CD4-positive, alpha-beta T cell treated with Interleukin-4 for 4 hours (primary cell): ENCODE measurements at regions not wholly inside any gene's neighbourhood (a gene's known extent, or its start where the extent isn't known, plus 50 kb on each side); places are given as distances from the start of the nearest gene placed in this dataset.

Experiments used
- DNase-seq: peaks from one replicate; pipeline ENCODE4 v3.0.0-alpha.2; 2020

- DNase-seq = no peak
These were observed 192.8 kb upstream of the S1PR3 start for GRCh38 chr9:88798476-88798875.

- no peak for DNase-seq
These were observed 191.5 kb upstream of the S1PR3 start for GRCh38 chr9:88799541-88800328.

GRCh38 chr9:88800329-88800682, 191.0 kb upstream of the S1PR3 start:
- DNase-seq = no peak

- no peak for DNase-seq
These were observed 190.0 kb upstream of the S1PR3 start for GRCh38 chr9:88801214-88801796.

- DNase-seq = no peak
These were observed 188.7 kb upstream of the S1PR3 start for GRCh38 chr9:88802533-88802932.

- DNase-seq = no peak
These were observed 187.6 kb upstream of the S1PR3 start for GRCh38 chr9:88803546-88804253.

- DNase-seq = no peak
These were observed 187.0 kb upstream of the S1PR3 start for GRCh38 chr9:88804254-88804596.

GRCh38 chr9:88805217-88805943, 185.9 kb upstream of the S1PR3 start:
- no peak for DNase-seq

GRCh38 chr9:88807426-88807825, 183.8 kb upstream of the S1PR3 start:
- DNase-seq = no peak

- DNase-seq = no peak
These were observed 183.1 kb upstream of the S1PR3 start for GRCh38 chr9:88808019-88808656.

GRCh38 chr9:88808761-88809354, 182.4 kb upstream of the S1PR3 start:
- no peak for DNase-seq

GRCh38 chr9:88809355-88810161, 181.7 kb upstream of the S1PR3 start:
- DNase-seq = no peak

- no peak for DNase-seq
These were observed 180.4 kb upstream of the S1PR3 start for GRCh38 chr9:88810826-88811225.

GRCh38 chr9:88811511-88811910, 179.8 kb upstream of the S1PR3 start:
- no peak for DNase-seq

- DNase-seq = no peak
These were observed 178.2 kb upstream of the S1PR3 start for GRCh38 chr9:88812938-88813637.

GRCh38 chr9:88813638-88814209, 177.5 kb upstream of the S1PR3 start:
- DNase-seq = no peak

GRCh38 chr9:88814577-88814976, 176.7 kb upstream of the S1PR3 start:
- DNase-seq = no peak

GRCh38 chr9:88816141-88816540, 175.1 kb upstream of the S1PR3 start:
- no peak for DNase-seq

- no peak for DNase-seq
These were observed 174.7 kb upstream of the S1PR3 start for GRCh38 chr9:88816591-88816990.

- no peak for DNase-seq
These were observed 173.6 kb upstream of the S1PR3 start for GRCh38 chr9:88817628-88818027.
